DND-41 (cell line): ENCODE measurements at regions not wholly inside any gene's neighbourhood (a gene's known extent, or its start where the extent isn't known, plus 50 kb on each side); places are given as distances from the start of the nearest gene placed in this dataset.

Experiments
- CTCF ChIP-seq: IDR thresholded peaks from 2 replicates; pipeline ENCODE4 v1.5.1; 2012; ENCODE audit warnings: borderline replicate concordance, low read length, moderate library complexity, mild to moderate bottlenecking; ENCODE audit not compliant: poor library complexity, severe bottlenecking; ENCODE audit errors: extremely low read depth
- EZH2 ChIP-seq: IDR thresholded peaks from 3 replicates; pipeline ENCODE4 v1.6.1; 2012; ENCODE audit warnings: borderline replicate concordance, low read depth, mild to moderate bottlenecking, moderate library complexity, low read length, inconsistent platforms; ENCODE audit not compliant: severe bottlenecking

- no peak for TF ChIP-seq CTCF
- TF ChIP-seq EZH2, result no peak
These were observed 83.2 kb upstream of the FAT1 start for GRCh38 chr4:186806679-186807421.
